ENCODE measurements at regions not wholly inside any gene's neighbourhood (a gene's known extent, or its start where the extent isn't known, plus 50 kb on each side); places are given as distances from the start of the nearest gene placed in this dataset.

GRCh38 chr5:6202149-6202967 lies 176.0 kb downstream of the MED10 start:
- no peak overlapping the region for H3K4me3 Mint-ChIP-seq
- Histone ChIP-seq H3K36me3 (no peaks in the 10 kb centered on the region), H2AFZ (replicated peaks) (no peak overlapping the region), H3K4me2 (no peak overlapping the region), H3K79me2 (ENCODE audit: low read depth) (no peaks in the 10 kb centered on the region), H3K4me1 (no peaks in the 10 kb centered on the region), H3K27me3 (no peaks in the 10 kb centered on the region), H4K20me1 (ENCODE audit: low read depth) (no peaks in the 10 kb centered on the region), H3K4me3 (no peak overlapping the region), H3K27ac (no peak overlapping the region), H3K9me3 (ENCODE audit: low read depth) (no peaks in the 10 kb centered on the region), H3F3A (ENCODE audit: low read depth) (no peaks in the 10 kb centered on the region), H3K9ac (no peak overlapping the region)
- no peak overlapping the region for H3K27ac Mint-ChIP-seq
- no peaks in the 10 kb centered on the region for H3K36me3 Mint-ChIP-seq
- H3K27me3 Mint-ChIP-seq (ENCODE audit: insufficient read depth, low read depth), result peaks cover 13% of the 10 kb centered on the region
- peak; percentile 36 for DNase-seq (ENCODE audit: low spot score)
- peaks cover 6% of the 10 kb centered on the region for H3K9me3 Mint-ChIP-seq
- no peaks in the 10 kb centered on the region for H3K4me1 Mint-ChIP-seq
- no peak for TF ChIP-seq EZH2 (IDR thresholded peaks at IDR 0.05)
- TF ChIP-seq CTCF (IDR thresholded peaks at IDR 0.05), result peak; percentile 44
- TF ChIP-seq EZH2phosphoT487 (IDR thresholded peaks at IDR 0.05), result no peak

GRCh38 chr5:6201631-6202030 lies 176.7 kb downstream of the MED10 start:
- H3F3A ChIP-seq (ENCODE audit: low read depth), result no peaks in the 10 kb centered on the region
- no peaks in the 10 kb centered on the region for H4K20me1 ChIP-seq (ENCODE audit: low read depth)
- H3K4me3 ChIP-seq, result no peak overlapping the region
- no peaks in the 10 kb centered on the region for H3K4me1 ChIP-seq
- H3K27me3 Mint-ChIP-seq (ENCODE audit: insufficient read depth, low read depth), result peaks cover 13% of the 10 kb centered on the region
- H3K27ac ChIP-seq, result no peak overlapping the region
- no peak overlapping the region for H3K4me3 Mint-ChIP-seq
- H3K27me3 ChIP-seq, result no peaks in the 10 kb centered on the region
- DNase-seq (ENCODE audit: low spot score), result no peak
- H3K4me2 ChIP-seq, result no peak overlapping the region
- H3K9me3 Mint-ChIP-seq, result peaks cover 6% of the 10 kb centered on the region
- no peak overlapping the region for H3K9ac ChIP-seq
- no peaks in the 10 kb centered on the region for H3K9me3 ChIP-seq (ENCODE audit: low read depth)
- no peak overlapping the region for H3K27ac Mint-ChIP-seq
- no peaks in the 10 kb centered on the region for H3K4me1 Mint-ChIP-seq
- TF ChIP-seq EZH2phosphoT487 (IDR thresholded peaks at IDR 0.05) (no peak), EZH2 (IDR thresholded peaks at IDR 0.05) (no peak), CTCF (IDR thresholded peaks at IDR 0.05) (no peak)
- H3K36me3 ChIP-seq, result no peaks in the 10 kb centered on the region
- H3K79me2 ChIP-seq (ENCODE audit: low read depth), result no peaks in the 10 kb centered on the region
- H3K36me3 Mint-ChIP-seq, result no peaks in the 10 kb centered on the region
- no peak overlapping the region for H2AFZ ChIP-seq (replicated peaks)

GRCh38 chr5:6198531-6198930 lies 179.8 kb downstream of the MED10 start:
- no peak overlapping the region for H3K27ac ChIP-seq
- Mint-ChIP-seq H3K4me3 (no peak overlapping the region), H3K4me1 (no peaks in the 10 kb centered on the region), H3K27ac (no peak overlapping the region), H3K36me3 (no peaks in the 10 kb centered on the region), H3K27me3 (ENCODE audit: insufficient read depth, low read depth) (peaks cover 8% of the 10 kb centered on the region), H3K9me3 (peaks cover 6% of the 10 kb centered on the region)
- TF ChIP-seq CTCF (IDR thresholded peaks at IDR 0.05) (no peak), EZH2phosphoT487 (IDR thresholded peaks at IDR 0.05) (no peak), EZH2 (IDR thresholded peaks at IDR 0.05) (no peak)
- H3K9ac ChIP-seq, result no peak overlapping the region
- H3K4me3 ChIP-seq, result no peak overlapping the region
- no peaks in the 10 kb centered on the region for H4K20me1 ChIP-seq (ENCODE audit: low read depth)
- H3K4me2 ChIP-seq, result no peak overlapping the region
- no peaks in the 10 kb centered on the region for H3F3A ChIP-seq (ENCODE audit: low read depth)
- H3K36me3 ChIP-seq, result no peaks in the 10 kb centered on the region
- H3K79me2 ChIP-seq (ENCODE audit: low read depth), result no peaks in the 10 kb centered on the region
- H3K27me3 ChIP-seq, result no peaks in the 10 kb centered on the region
- H3K4me1 ChIP-seq, result no peaks in the 10 kb centered on the region
- no peaks in the 10 kb centered on the region for H3K9me3 ChIP-seq (ENCODE audit: low read depth)
- H2AFZ ChIP-seq (replicated peaks), result no peak overlapping the region
- DNase-seq (ENCODE audit: low spot score), result no peak

Data from neural progenitor cell (in vitro differentiated cells).